ENCODE measurements at regions not wholly inside any gene's neighbourhood (a gene's known extent, or its start where the extent isn't known, plus 50 kb on each side); places are given as distances from the start of the nearest gene placed in this dataset.
"Not testable (repeated sequence)": the region's sequence is repeated elsewhere in the genome, so short reads cannot be mapped to it uniquely, and the experiment has no call there.

- DNase-seq, result peak; percentile 15
Measured at GRCh38 chr5:91787718-91788117, 404.6 kb upstream of the ARRDC3 start.

GRCh38 chr5:91777671-91778070 is 394.6 kb upstream of the ARRDC3 start:
- DNase-seq, result peak; percentile 5

- DNase-seq, result no peak
Measured at GRCh38 chr5:91776249-91776648, 393.1 kb upstream of the ARRDC3 start.

- peak; percentile 0 for DNase-seq
Measured at GRCh38 chr5:91770400-91770799, 387.3 kb upstream of the ARRDC3 start.

- DNase-seq, result not testable (repeated sequence)
Measured at GRCh38 chr5:91757383-91757782, 374.3 kb upstream of the ARRDC3 start.

- no peak for DNase-seq
Measured at GRCh38 chr5:91754990-91755389, 371.9 kb upstream of the ARRDC3 start.

GRCh38 chr5:91744470-91744869 is 361.4 kb upstream of the ARRDC3 start:
- not testable (repeated sequence) for DNase-seq

- DNase-seq, result no peak
Measured at GRCh38 chr5:91742550-91742949, 359.4 kb upstream of the ARRDC3 start.

- no peak for DNase-seq
Measured at GRCh38 chr5:91741764-91742505, 358.8 kb upstream of the ARRDC3 start.

GRCh38 chr5:91730026-91730425 is 346.9 kb upstream of the ARRDC3 start:
- no peak for DNase-seq

- no peak for DNase-seq
Measured at GRCh38 chr5:91727463-91727862, 344.3 kb upstream of the ARRDC3 start.

GRCh38 chr5:91722736-91723467 is 339.8 kb upstream of the ARRDC3 start:
- DNase-seq, result no peak

GRCh38 chr5:91712718-91713117 is 329.6 kb upstream of the ARRDC3 start:
- DNase-seq, result peak; percentile 47

GRCh38 chr5:91707521-91707841 is 324.4 kb upstream of the ARRDC3 start:
- DNase-seq, result no peak

- peak; percentile 25 for DNase-seq
Measured at GRCh38 chr5:91706785-91707520, 323.8 kb upstream of the ARRDC3 start.

- no peak for DNase-seq
Measured at GRCh38 chr5:91703128-91703527, 320.0 kb upstream of the ARRDC3 start.

- DNase-seq, result no peak
Measured at GRCh38 chr5:91699429-91699828, 316.3 kb upstream of the ARRDC3 start.

GRCh38 chr5:91691592-91691991 is 308.5 kb upstream of the ARRDC3 start:
- no peak for DNase-seq

GRCh38 chr5:91690921-91691320 is 307.8 kb upstream of the ARRDC3 start:
- DNase-seq, result no peak

- DNase-seq, result no peak
Measured at GRCh38 chr5:91687430-91687829, 304.3 kb upstream of the ARRDC3 start.

- DNase-seq, result no peak
Measured at GRCh38 chr5:91684625-91685024, 301.5 kb upstream of the ARRDC3 start.

- DNase-seq, result no peak
Measured at GRCh38 chr5:91670563-91670962, 287.4 kb upstream of the ARRDC3 start.

- DNase-seq, result no peak
Measured at GRCh38 chr5:91670122-91670521, 287.0 kb upstream of the ARRDC3 start.

GRCh38 chr5:91668261-91668660 is 285.1 kb upstream of the ARRDC3 start:
- no peak for DNase-seq

All from fibroblast of skin of scalp (primary cell).